ENCODE measurements at regions not wholly inside any gene's neighbourhood (a gene's known extent, or its start where the extent isn't known, plus 50 kb on each side); places are given as distances from the start of the nearest gene placed in this dataset.

DNA sequence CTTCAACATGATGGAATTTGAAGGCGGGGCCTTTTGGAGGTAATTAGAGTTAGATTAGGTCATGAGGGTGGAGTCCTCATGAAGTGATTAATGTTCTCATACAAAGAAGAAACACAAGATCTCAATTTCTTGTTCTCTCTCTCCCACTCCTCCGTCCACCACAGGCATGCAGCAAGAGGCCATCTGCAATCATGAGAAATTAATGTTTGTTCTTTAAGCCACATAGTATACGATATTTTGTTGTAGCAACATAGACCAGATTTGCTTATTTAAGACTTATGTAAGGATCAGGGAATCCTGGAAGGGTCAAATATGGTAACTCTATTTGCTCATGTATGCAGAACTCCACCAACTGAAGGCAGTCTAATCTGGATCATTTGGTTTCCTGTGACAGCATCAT lies 429.0 kb downstream of the LRIG3 start:
- TF ChIP-seq EZH2 (IDR thresholded peaks at IDR 0.05; ENCODE audit: borderline replicate concordance, insufficient read depth, low read depth, low read length, poor library complexity, severe bottlenecking) = no peak
- TF ChIP-seq, protein P1, sequence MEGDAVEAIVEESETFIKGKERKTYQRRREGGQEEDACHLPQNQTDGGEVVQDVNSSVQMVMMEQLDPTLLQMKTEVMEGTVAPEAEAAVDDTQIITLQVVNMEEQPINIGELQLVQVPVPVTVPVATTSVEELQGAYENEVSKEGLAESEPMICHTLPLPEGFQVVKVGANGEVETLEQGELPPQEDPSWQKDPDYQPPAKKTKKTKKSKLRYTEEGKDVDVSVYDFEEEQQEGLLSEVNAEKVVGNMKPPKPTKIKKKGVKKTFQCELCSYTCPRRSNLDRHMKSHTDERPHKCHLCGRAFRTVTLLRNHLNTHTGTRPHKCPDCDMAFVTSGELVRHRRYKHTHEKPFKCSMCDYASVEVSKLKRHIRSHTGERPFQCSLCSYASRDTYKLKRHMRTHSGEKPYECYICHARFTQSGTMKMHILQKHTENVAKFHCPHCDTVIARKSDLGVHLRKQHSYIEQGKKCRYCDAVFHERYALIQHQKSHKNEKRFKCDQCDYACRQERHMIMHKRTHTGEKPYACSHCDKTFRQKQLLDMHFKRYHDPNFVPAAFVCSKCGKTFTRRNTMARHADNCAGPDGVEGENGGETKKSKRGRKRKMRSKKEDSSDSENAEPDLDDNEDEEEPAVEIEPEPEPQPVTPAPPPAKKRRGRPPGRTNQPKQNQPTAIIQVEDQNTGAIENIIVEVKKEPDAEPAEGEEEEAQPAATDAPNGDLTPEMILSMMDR (IDR thresholded peaks at IDR 0.05) = no peak
- DNase-seq (no peak), ATAC-seq (ENCODE audit: low read depth) (no peak)
- no peaks in the 10 kb centered on the region for H3K9me3 Mint-ChIP-seq (ENCODE audit: insufficient read depth)
- WGBS (ENCODE audit: insufficient coverage) = no CpG with 5 or more reads among the region's 3 CpGs
- H3K27me3 Mint-ChIP-seq = no peaks in the 10 kb centered on the region
- Histone ChIP-seq H3K4me2 (replicated peaks; ENCODE audit: low read depth, low read length, poor library complexity, severe bottlenecking) (no peak overlapping the region), H3K79me2 (ENCODE audit: control insufficient read depth, insufficient read depth, low read length) (no peaks in the 10 kb centered on the region), H3K9me3 (ENCODE audit: control extremely low read depth in 1 of 3, control insufficient read depth in 2 of 3, insufficient read depth in 1 of 3, low read length in 2 of 3) (no peaks in the 10 kb centered on the region), H3K27ac (ENCODE audit: low read length in 2 of 2) (no peak overlapping the region), H3K27me3 (replicated peaks in 1 of 4; ENCODE audit: control extremely low read depth in 1 of 4, control insufficient read depth in 3 of 4, insufficient read depth in 4 of 4, low read length in 3 of 4) (no peaks in the 10 kb centered on the region), H3K36me3 (replicated peaks in 1 of 2; ENCODE audit: control extremely low read depth in 1 of 2, control insufficient read depth in 1 of 2, extremely low read depth in 1 of 2, insufficient read depth in 2 of 2, low read length in 1 of 2) (no peaks in the 10 kb centered on the region), H3K4me3 (ENCODE audit: control extremely low read depth in 1 of 5, extremely low read depth in 1 of 5, insufficient read depth in 1 of 5, low read depth in 2 of 5, low read length in 4 of 5) (no peak overlapping the region), H4K20me1 (ENCODE audit: control insufficient read depth, insufficient read depth, low read length, poor library complexity, severe bottlenecking) (no peaks in the 10 kb centered on the region), H2AFZ (ENCODE audit: insufficient read depth, low read depth, low read length, poor library complexity, severe bottlenecking) (no peak overlapping the region), H3K4me1 (ENCODE audit: control insufficient read depth in 2 of 2, insufficient read depth in 2 of 2, low read length in 2 of 2) (no peaks in the 10 kb centered on the region), H3K9ac (ENCODE audit: low read length) (no peak overlapping the region)
- no peaks in the 10 kb centered on the region for H3K4me1 Mint-ChIP-seq
- intact Hi-C loops (cut with micrococcal nuclease) = no loop called here
- POLR2A ChIA-PET = no interaction called here
- H3K4me3 Mint-ChIP-seq = no peak overlapping the region
- H3K27ac Mint-ChIP-seq = no peak overlapping the region
- CTCF ChIA-PET = no interaction called here

DNA sequence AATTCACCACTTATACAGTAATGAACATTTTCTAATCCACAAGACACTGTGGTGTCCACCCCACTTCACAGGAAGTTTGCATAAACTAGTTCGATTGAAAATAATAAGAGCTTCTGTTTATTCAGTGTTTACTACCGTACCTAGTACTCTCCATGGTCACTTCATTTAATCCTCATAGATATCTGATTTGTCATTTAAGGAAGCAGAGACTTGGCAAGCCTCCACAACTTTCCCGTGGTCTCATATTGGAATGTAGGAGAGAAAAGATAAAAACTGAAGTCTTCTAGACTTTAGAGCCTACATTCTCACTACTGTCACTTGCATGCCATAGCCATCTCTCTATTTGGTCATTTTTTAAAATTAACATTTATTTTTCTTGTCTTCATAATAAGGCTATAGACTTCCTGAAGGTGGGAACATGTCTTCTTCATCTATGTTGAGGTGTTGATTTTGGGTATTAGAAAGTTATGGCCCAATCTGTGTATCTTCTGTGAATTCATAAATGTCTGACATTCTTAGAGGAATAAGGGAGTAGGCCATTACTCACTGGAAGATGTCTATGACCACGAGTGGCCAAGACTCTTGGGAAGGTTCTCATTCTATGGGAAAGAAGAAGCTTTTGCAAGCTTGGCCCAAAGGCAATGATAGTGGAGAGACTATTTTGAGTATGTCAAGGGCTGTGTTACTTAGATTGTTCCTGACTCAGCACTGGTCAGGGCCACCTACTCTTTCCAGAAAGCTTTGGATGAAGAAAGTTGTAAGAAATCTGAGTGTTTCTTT lies 423.7 kb downstream of the LRIG3 start:
- Histone ChIP-seq H3K9me3 (ENCODE audit: control extremely low read depth in 1 of 3, control insufficient read depth in 2 of 3, insufficient read depth in 1 of 3, low read length in 2 of 3) (no peaks in the 10 kb centered on the region), H3K9ac (ENCODE audit: low read length) (no peak overlapping the region), H3K27me3 (replicated peaks in 1 of 4; ENCODE audit: control extremely low read depth in 1 of 4, control insufficient read depth in 3 of 4, insufficient read depth in 4 of 4, low read length in 3 of 4) (no peaks in the 10 kb centered on the region), H4K20me1 (ENCODE audit: control insufficient read depth, insufficient read depth, low read length, poor library complexity, severe bottlenecking) (no peaks in the 10 kb centered on the region), H3K4me3 (ENCODE audit: control extremely low read depth in 1 of 5, extremely low read depth in 1 of 5, insufficient read depth in 1 of 5, low read depth in 2 of 5, low read length in 4 of 5) (no peak overlapping the region), H2AFZ (ENCODE audit: insufficient read depth, low read depth, low read length, poor library complexity, severe bottlenecking) (no peak overlapping the region), H3K4me1 (ENCODE audit: control insufficient read depth in 2 of 2, insufficient read depth in 2 of 2, low read length in 2 of 2) (no peaks in the 10 kb centered on the region), H3K27ac (ENCODE audit: low read length in 2 of 2) (no peak overlapping the region), H3K36me3 (replicated peaks in 1 of 2; ENCODE audit: control extremely low read depth in 1 of 2, control insufficient read depth in 1 of 2, extremely low read depth in 1 of 2, insufficient read depth in 2 of 2, low read length in 1 of 2) (no peaks in the 10 kb centered on the region), H3K4me2 (replicated peaks; ENCODE audit: low read depth, low read length, poor library complexity, severe bottlenecking) (no peak overlapping the region), H3K79me2 (ENCODE audit: control insufficient read depth, insufficient read depth, low read length) (no peaks in the 10 kb centered on the region)
- no peaks in the 10 kb centered on the region for H3K27me3 Mint-ChIP-seq
- no peaks in the 10 kb centered on the region for H3K4me1 Mint-ChIP-seq
- ChIA-PET CTCF (no interaction called here), POLR2A (no interaction called here)
- no peaks in the 10 kb centered on the region for H3K9me3 Mint-ChIP-seq (ENCODE audit: insufficient read depth)
- H3K4me3 Mint-ChIP-seq = no peak overlapping the region
- no peak for DNase-seq
- no peak for ATAC-seq (ENCODE audit: low read depth)
- TF ChIP-seq, protein P1 (IDR thresholded peaks at IDR 0.05) = no peak
- TF ChIP-seq EZH2 (IDR thresholded peaks at IDR 0.05; ENCODE audit: borderline replicate concordance, insufficient read depth, low read depth, low read length, poor library complexity, severe bottlenecking) = no peak
- intact Hi-C loops (cut with micrococcal nuclease) = no loop called here
- no peak overlapping the region for H3K27ac Mint-ChIP-seq
- 71% methylated on average over 1 of the region's 4 CpGs for WGBS (ENCODE audit: insufficient coverage)

Data from B cell (primary cell).